ENCODE measurements at regions not wholly inside any gene's neighbourhood (a gene's known extent, or its start where the extent isn't known, plus 50 kb on each side); places are given as distances from the start of the nearest gene placed in this dataset.
"Not testable (repeated sequence)": the region's sequence is repeated elsewhere in the genome, so short reads cannot be mapped to it uniquely, and the experiment has no call there.

- DNase-seq (ENCODE audit: low read depth), result no peak
- H3K4me3 ChIP-seq (ENCODE audit: low read depth, low read length), result no peak overlapping the region
These were observed 439.0 kb upstream of the PTGER4 start for GRCh38 chr5:40240671-40241070.

DNA sequence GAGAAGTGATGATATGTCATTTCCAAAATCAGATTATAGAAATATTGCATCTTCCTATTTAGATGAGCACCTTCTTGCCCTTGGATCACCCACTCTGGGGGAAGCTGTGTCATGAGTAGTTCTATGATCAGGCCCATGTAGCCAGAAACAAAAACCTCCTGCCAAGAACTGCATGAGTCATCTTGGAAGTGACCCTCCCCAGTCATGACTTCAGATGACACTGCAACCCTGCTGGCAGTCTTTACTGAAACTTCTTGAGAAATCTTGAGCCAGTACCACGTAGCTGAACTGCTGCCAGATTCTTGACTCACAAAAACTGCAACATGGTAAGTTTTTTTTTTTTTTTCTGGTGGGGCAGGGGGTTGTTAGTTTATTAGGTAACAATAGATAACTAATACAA lies 439.6 kb upstream of the PTGER4 start:
- H3K4me3 ChIP-seq (ENCODE audit: low read depth, low read length), result no peak overlapping the region
- DNase-seq (ENCODE audit: low read depth), result peak; percentile 49

GRCh38 chr5:40238066-40238745 lies 441.5 kb upstream of the PTGER4 start:
- DNase-seq (ENCODE audit: low read depth), result no peak
- H3K4me3 ChIP-seq (ENCODE audit: low read depth, low read length), result no peak overlapping the region

DNA sequence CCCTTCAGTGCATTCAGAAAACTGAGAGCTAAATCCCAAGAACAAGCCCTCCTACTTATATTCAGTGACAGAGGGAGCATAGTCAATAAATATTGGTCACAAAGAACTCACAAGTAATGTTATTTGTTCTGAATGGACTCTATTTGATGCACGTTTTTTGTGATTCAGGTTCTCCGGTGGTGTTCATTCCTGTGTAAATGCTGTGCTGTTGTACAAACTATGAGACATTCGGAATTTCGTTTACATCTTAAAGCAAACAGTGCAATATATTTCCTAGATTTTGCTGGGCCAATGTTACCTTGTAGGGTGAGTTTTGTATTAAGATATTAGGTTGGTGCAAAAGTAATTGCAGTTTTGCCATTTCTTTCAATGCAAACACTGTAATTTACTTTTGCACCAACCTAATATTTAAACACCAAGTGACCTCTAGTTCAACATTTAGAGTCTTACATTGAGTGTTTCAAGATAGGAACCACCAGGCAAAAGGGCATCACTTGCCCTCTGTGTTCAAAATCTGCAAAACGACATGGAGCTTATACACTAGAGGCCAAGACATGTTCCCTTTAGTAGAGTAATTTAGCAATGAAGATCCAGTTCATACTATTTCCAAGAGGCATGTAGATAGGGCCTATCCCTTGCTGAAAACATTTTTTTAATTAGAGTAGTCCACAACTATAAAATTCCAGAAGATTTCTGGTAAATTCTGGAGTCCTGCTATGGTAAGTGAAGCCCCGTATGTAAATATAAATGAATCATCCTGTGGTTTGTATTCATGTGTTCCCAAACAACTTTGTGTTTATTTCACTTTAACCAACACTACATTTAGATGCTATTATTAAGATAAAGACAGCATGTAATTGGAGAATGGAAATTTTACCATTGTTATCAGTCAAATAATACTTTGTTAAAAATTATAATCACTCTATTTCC lies 444.0 kb upstream of the PTGER4 start:
- H3K4me3 ChIP-seq (ENCODE audit: low read depth, low read length), result no peak overlapping the region
- no peak for DNase-seq (ENCODE audit: low read depth)

GRCh38 chr5:40233268-40233667 lies 446.4 kb upstream of the PTGER4 start:
- DNase-seq (ENCODE audit: low read depth), result no peak
- H3K4me3 ChIP-seq (ENCODE audit: low read depth, low read length), result no peak overlapping the region

DNA sequence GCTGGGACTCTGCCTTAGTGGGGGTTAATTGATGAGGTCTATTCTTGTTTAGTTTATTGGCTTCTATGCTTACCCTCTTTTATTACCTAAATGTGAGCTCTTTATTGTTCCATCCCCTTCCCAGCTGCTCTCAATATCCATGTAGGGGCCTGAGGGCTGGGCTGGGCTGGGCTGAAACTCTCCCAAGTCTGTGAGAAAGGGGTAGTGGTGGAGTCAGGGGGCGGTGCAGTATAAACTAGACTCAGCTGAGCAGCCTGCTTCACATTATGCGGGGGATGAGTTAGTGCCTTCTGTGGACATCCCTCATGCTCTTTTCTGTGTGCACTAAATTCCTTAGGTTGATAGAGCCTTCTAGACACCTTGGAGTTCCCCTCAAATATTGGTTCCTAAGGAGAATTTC lies 451.8 kb upstream of the PTGER4 start:
- H3K4me3 ChIP-seq (ENCODE audit: low read depth, low read length), result no peak overlapping the region
- DNase-seq (ENCODE audit: low read depth), result no peak

- DNase-seq (ENCODE audit: low read depth), result no peak
- no peak overlapping the region for H3K4me3 ChIP-seq (ENCODE audit: low read depth, low read length)
These were observed 452.3 kb upstream of the PTGER4 start for GRCh38 chr5:40227366-40227765.

GRCh38 chr5:40226906-40227305 lies 452.8 kb upstream of the PTGER4 start:
- H3K4me3 ChIP-seq (ENCODE audit: low read depth, low read length), result no peak overlapping the region
- DNase-seq (ENCODE audit: low read depth), result no peak

GRCh38 chr5:40225147-40225546 lies 454.6 kb upstream of the PTGER4 start:
- not testable (repeated sequence) for DNase-seq (ENCODE audit: low read depth); H3K4me3 ChIP-seq (ENCODE audit: low read depth, low read length)

DNA sequence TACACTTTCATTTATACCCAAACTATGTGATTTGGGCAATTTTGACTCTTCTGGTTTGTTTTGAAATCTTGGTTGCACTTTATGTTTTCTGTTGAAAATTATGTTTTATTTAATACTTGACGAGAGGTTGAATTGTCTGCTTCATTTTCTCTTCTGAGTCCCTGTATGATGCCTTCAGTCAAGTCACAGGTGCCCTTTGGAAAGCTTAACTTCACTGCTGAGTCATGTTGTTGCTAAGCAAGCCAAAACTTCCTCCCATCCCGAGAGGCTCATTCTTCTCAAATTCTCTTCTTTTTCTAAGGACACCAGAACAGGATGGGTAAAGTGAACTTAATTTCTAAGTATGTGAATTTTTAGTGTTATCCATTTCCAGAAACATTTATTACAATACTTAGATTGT lies 455.3 kb upstream of the PTGER4 start:
- no peak overlapping the region for H3K4me3 ChIP-seq (ENCODE audit: low read depth, low read length)
- DNase-seq (ENCODE audit: low read depth), result peak; percentile 34

- peak; percentile 88 for DNase-seq (ENCODE audit: low read depth)
- H3K4me3 ChIP-seq (ENCODE audit: low read depth, low read length), result no peak overlapping the region
These were observed 455.8 kb upstream of the PTGER4 start for GRCh38 chr5:40223884-40224402.

- H3K4me3 ChIP-seq (ENCODE audit: low read depth, low read length), result no peak overlapping the region
- peak; percentile 72 for DNase-seq (ENCODE audit: low read depth)
These were observed 457.9 kb upstream of the PTGER4 start for GRCh38 chr5:40221796-40222195.

DNA sequence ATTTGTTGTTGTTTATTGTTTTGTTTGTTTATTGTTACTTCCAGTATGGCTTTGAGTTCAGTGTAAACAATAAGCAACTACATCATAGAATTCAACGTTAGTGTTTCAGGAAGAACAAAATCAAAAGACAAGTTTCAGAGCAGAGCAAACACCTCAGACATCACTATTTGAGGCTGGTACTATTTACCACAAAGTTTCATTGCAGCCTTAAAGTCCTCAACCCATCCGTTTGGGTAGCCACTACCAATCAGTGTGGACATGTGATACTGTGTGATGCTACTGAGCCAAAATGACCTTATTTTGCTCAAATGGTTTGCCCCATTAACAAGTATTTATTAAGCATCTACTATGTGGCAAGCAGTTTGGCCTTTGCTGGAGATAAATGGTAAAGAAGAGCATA lies 458.5 kb upstream of the PTGER4 start:
- no peak overlapping the region for H3K4me3 ChIP-seq (ENCODE audit: low read depth, low read length)
- DNase-seq (ENCODE audit: low read depth), result no peak

DNA sequence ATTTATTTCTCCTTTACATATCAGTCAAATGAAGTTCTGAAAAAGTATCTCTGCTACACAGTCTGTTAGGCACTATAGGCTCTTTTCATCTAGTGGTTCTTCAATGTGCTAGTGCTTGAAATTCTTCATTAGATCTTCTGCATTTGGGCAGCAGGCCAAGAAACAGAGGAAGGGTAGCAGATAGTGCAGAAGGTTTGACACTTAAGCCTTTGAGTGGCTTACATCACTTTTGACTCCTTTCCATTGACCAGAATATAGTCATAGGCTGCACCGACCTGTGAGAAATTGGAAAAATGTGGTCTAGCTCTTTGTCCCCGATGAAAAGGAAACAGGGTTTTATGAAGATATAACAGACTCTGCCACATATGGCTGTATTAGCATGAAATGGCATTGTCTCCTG lies 459.5 kb upstream of the PTGER4 start:
- no peak overlapping the region for H3K4me3 ChIP-seq (ENCODE audit: low read depth, low read length)
- no peak for DNase-seq (ENCODE audit: low read depth)

DNA sequence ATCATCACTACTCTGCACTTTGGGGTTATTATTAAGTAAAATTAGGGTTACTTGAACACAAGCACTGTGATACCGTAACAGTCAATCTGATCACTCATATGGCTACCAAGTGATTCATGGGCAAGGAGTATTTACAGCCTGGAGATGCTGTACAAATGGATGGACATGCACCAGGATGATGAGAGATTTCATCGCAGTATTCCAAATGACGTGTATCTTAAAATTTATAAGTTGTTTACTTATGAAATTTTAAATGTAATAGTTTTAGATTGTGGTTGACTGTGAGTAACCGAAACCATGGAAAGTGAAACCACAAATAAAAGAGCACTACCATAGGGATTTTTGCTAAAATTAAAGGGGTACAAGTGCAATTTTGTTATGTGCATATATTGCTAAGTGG lies 462.2 kb upstream of the PTGER4 start:
- H3K4me3 ChIP-seq (ENCODE audit: low read depth, low read length), result no peak overlapping the region
- no peak for DNase-seq (ENCODE audit: low read depth)

DNA sequence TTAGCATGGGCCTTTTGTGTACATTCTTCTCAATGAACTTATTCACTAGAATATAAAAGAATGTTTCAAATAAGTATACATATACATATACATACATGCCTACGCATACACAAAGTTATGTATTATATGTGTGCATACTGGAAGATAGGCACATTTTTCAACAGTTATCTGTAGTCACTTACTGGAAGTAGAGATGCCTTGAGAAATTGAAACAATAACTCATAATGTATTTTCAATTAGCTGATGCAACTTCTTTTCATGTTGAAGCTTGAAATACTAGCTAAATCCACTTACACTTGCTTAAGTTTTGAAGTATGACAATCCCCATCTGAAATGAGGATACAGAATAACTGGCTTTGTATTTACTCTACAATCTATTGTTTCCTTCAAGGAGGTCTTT lies 469.0 kb upstream of the PTGER4 start:
- H3K4me3 ChIP-seq (ENCODE audit: low read depth, low read length), result no peak overlapping the region
- DNase-seq (ENCODE audit: low read depth), result no peak

GRCh38 chr5:40206030-40206429 lies 473.7 kb upstream of the PTGER4 start:
- no peak for DNase-seq (ENCODE audit: low read depth)
- no peak overlapping the region for H3K4me3 ChIP-seq (ENCODE audit: low read depth, low read length)

DNA sequence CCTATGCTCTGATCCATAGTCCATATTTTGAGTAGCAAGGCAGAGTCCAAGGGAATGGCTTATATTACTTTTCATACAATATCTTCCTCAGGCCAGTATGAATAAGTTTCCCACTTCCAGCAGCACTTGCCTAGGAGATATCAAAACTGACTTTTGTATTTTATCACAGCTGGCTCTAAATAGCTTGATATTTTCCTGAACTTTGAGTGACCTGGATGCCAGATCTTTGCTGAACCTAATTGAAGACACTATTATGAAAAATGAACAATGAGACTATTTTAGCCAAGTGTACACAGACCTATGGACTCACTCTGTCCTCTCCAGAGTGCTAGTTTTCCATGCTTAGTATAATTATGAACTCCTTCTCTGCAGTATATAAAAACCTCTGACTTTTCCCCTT lies 475.6 kb upstream of the PTGER4 start:
- DNase-seq (ENCODE audit: low read depth), result no peak
- no peak overlapping the region for H3K4me3 ChIP-seq (ENCODE audit: low read depth, low read length)

- no peak overlapping the region for H3K4me3 ChIP-seq (ENCODE audit: low read depth, low read length)
- no peak for DNase-seq (ENCODE audit: low read depth)
These were observed 476.8 kb upstream of the PTGER4 start for GRCh38 chr5:40202814-40203440.

DNA sequence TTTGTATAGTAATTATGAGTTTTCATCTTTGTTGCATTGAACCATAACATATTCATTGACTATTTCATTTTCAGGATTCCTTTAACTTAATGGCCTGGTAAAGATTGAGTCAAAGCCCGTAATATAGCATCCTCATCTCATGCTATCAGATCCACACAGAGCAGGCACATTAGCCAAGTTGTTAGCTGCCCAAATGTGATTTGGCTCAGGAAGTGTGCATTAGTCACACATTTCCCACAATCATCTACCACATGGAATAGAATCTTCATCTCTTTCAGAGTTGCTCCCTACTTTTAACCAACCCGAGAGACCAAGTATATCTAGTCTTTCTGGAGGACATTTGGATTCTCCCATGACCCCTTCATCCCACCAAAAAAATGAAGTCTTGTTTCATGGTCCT lies 481.0 kb upstream of the PTGER4 start:
- DNase-seq (ENCODE audit: low read depth), result no peak
- no peak overlapping the region for H3K4me3 ChIP-seq (ENCODE audit: low read depth, low read length)

Measured in skeletal muscle cell (primary cell).